GM12801 (cell line): ENCODE measurements at regions not wholly inside any gene's neighbourhood (a gene's known extent, or its start where the extent isn't known, plus 50 kb on each side); places are given as distances from the start of the nearest gene placed in this dataset.

Experiments used
- CTCF ChIP-seq: IDR thresholded peaks from one replicate; pipeline ENCODE4 v1.5.1; 2011; ENCODE audit warnings: control low read depth; ENCODE audit not compliant: insufficient read length; ENCODE audit errors: extremely low read depth

GRCh38 chr20:58016779-58017178, 211.7 kb downstream of the ANKRD60 start:
- no peak for TF ChIP-seq CTCF

- no peak for TF ChIP-seq CTCF
These were observed 213.7 kb downstream of the ANKRD60 start for GRCh38 chr20:58014628-58015315.

- TF ChIP-seq CTCF: no peak
These were observed 215.5 kb downstream of the ANKRD60 start for GRCh38 chr20:58012731-58013510.

- TF ChIP-seq CTCF: no peak
These were observed 216.4 kb downstream of the ANKRD60 start for GRCh38 chr20:58011947-58012610.

- TF ChIP-seq CTCF: no peak
These were observed 217.1 kb downstream of the ANKRD60 start for GRCh38 chr20:58011106-58011946.

- no peak for TF ChIP-seq CTCF
These were observed 217.8 kb downstream of the ANKRD60 start for GRCh38 chr20:58010666-58011065.
